ENCODE measurements at regions not wholly inside any gene's neighbourhood (a gene's known extent, or its start where the extent isn't known, plus 50 kb on each side); places are given as distances from the start of the nearest gene placed in this dataset.

- Histone ChIP-seq H3K4me3 (ENCODE audit: extremely low read depth, insufficient read depth, low read length, poor library complexity, severe bottlenecking) (no peak overlapping the region), H3K9me3 (ENCODE audit: control insufficient read depth, low read length) (no peaks in the 10 kb centered on the region), H3K36me3 (ENCODE audit: control insufficient read depth, insufficient read depth, low read length) (no peaks in the 10 kb centered on the region), H3K27ac (ENCODE audit: low read depth, low read length, severe bottlenecking) (no peak overlapping the region), H3K4me1 (ENCODE audit: control insufficient read depth, insufficient read depth, low read length, poor library complexity, severe bottlenecking) (no peaks in the 10 kb centered on the region)
- 85 to 92% methylated on average over 3 to 5 of the region's 5 CpGs for WGBS, 2 experiments (ENCODE audit: insufficient coverage in 2 of 2)
These were observed 108.3 kb upstream of the SLC34A2 start for GRCh38 chr4:25547343-25547742.

- Histone ChIP-seq H3K36me3 (ENCODE audit: control insufficient read depth, insufficient read depth, low read length) (no peaks in the 10 kb centered on the region), H3K4me1 (ENCODE audit: control insufficient read depth, insufficient read depth, low read length, poor library complexity, severe bottlenecking) (no peaks in the 10 kb centered on the region)
These were observed 106.2 kb upstream of the SLC34A2 start for GRCh38 chr4:25549413-25549812.

GRCh38 chr4:25550376-25551030, 105.1 kb upstream of the SLC34A2 start:
- no peak overlapping the region for H3K4me3 ChIP-seq (ENCODE audit: extremely low read depth, insufficient read depth, low read length, poor library complexity, severe bottlenecking)
- no CpG with 5 or more reads among the region's 5 CpGs for WGBS, 2 experiments (ENCODE audit: insufficient coverage in 2 of 2)
- H3K4me1 ChIP-seq (ENCODE audit: control insufficient read depth, insufficient read depth, low read length, poor library complexity, severe bottlenecking): no peaks in the 10 kb centered on the region
- no peak overlapping the region for H3K27ac ChIP-seq (ENCODE audit: low read depth, low read length, severe bottlenecking)
- H3K36me3 ChIP-seq (ENCODE audit: control insufficient read depth, insufficient read depth, low read length): no peaks in the 10 kb centered on the region
- H3K9me3 ChIP-seq (ENCODE audit: control insufficient read depth, low read length): no peaks in the 10 kb centered on the region

More at GRCh38 chr4:25549413-25549812, 106.2 kb upstream of the SLC34A2 start:
- H3K27ac ChIP-seq (ENCODE audit: low read depth, low read length, severe bottlenecking): no peak overlapping the region
- H3K4me3 ChIP-seq (ENCODE audit: extremely low read depth, insufficient read depth, low read length, poor library complexity, severe bottlenecking): no peak overlapping the region
- no peaks in the 10 kb centered on the region for H3K9me3 ChIP-seq (ENCODE audit: control insufficient read depth, low read length)

- no peak overlapping the region for H3K4me3 ChIP-seq (ENCODE audit: extremely low read depth, insufficient read depth, low read length, poor library complexity, severe bottlenecking)
- 100% methylated on average over 1 of the region's 4 CpGs; no CpG with 5 or more reads in 1 of the 2 experiments for WGBS, 2 experiments (ENCODE audit: insufficient coverage in 2 of 2)
- no peaks in the 10 kb centered on the region for H3K4me1 ChIP-seq (ENCODE audit: control insufficient read depth, insufficient read depth, low read length, poor library complexity, severe bottlenecking)
- no peaks in the 10 kb centered on the region for H3K9me3 ChIP-seq (ENCODE audit: control insufficient read depth, low read length)
- no peak overlapping the region for H3K27ac ChIP-seq (ENCODE audit: low read depth, low read length, severe bottlenecking)
- H3K36me3 ChIP-seq (ENCODE audit: control insufficient read depth, insufficient read depth, low read length): no peaks in the 10 kb centered on the region
These were observed 104.0 kb upstream of the SLC34A2 start for GRCh38 chr4:25551605-25552004.

- Histone ChIP-seq H3K27ac (ENCODE audit: low read depth, low read length, severe bottlenecking) (no peak overlapping the region), H3K4me1 (ENCODE audit: control insufficient read depth, insufficient read depth, low read length, poor library complexity, severe bottlenecking) (no peaks in the 10 kb centered on the region), H3K9me3 (ENCODE audit: control insufficient read depth, low read length) (no peaks in the 10 kb centered on the region), H3K36me3 (ENCODE audit: control insufficient read depth, insufficient read depth, low read length) (no peaks in the 10 kb centered on the region), H3K4me3 (ENCODE audit: extremely low read depth, insufficient read depth, low read length, poor library complexity, severe bottlenecking) (no peak overlapping the region)
- WGBS, 2 experiments (ENCODE audit: insufficient coverage in 2 of 2): 75 to 88% methylated on average over 3 to 6 of the region's 8 CpGs
These were observed 102.9 kb upstream of the SLC34A2 start for GRCh38 chr4:25552580-25553271.

GRCh38 chr4:25559508-25559907, 96.1 kb upstream of the SLC34A2 start:
- Histone ChIP-seq H3K36me3 (ENCODE audit: control insufficient read depth, insufficient read depth, low read length) (no peaks in the 10 kb centered on the region), H3K9me3 (ENCODE audit: control insufficient read depth, low read length) (no peaks in the 10 kb centered on the region), H3K27ac (ENCODE audit: low read depth, low read length, severe bottlenecking) (no peak overlapping the region), H3K4me1 (ENCODE audit: control insufficient read depth, insufficient read depth, low read length, poor library complexity, severe bottlenecking) (no peaks in the 10 kb centered on the region), H3K4me3 (ENCODE audit: extremely low read depth, insufficient read depth, low read length, poor library complexity, severe bottlenecking) (no peak overlapping the region)
- 90 to 94% methylated on average over 4 of the region's 4 CpGs for WGBS, 2 experiments (ENCODE audit: insufficient coverage in 2 of 2)

- Histone ChIP-seq H3K9me3 (ENCODE audit: control insufficient read depth, low read length) (no peaks in the 10 kb centered on the region), H3K27ac (ENCODE audit: low read depth, low read length, severe bottlenecking) (no peak overlapping the region), H3K36me3 (ENCODE audit: control insufficient read depth, insufficient read depth, low read length) (no peaks in the 10 kb centered on the region), H3K4me1 (ENCODE audit: control insufficient read depth, insufficient read depth, low read length, poor library complexity, severe bottlenecking) (no peaks in the 10 kb centered on the region), H3K4me3 (ENCODE audit: extremely low read depth, insufficient read depth, low read length, poor library complexity, severe bottlenecking) (no peak overlapping the region)
- WGBS, 2 experiments (ENCODE audit: insufficient coverage in 2 of 2): 69 to 78% methylated on average over 4 to 6 of the region's 8 CpGs
These were observed 95.0 kb upstream of the SLC34A2 start for GRCh38 chr4:25560605-25561004.

- no peaks in the 10 kb centered on the region for H3K36me3 ChIP-seq (ENCODE audit: control insufficient read depth, insufficient read depth, low read length)
- H3K27ac ChIP-seq (ENCODE audit: low read depth, low read length, severe bottlenecking): no peak overlapping the region
- H3K9me3 ChIP-seq (ENCODE audit: control insufficient read depth, low read length): no peaks in the 10 kb centered on the region
- no peak overlapping the region for H3K4me3 ChIP-seq (ENCODE audit: extremely low read depth, insufficient read depth, low read length, poor library complexity, severe bottlenecking)
- H3K4me1 ChIP-seq (ENCODE audit: control insufficient read depth, insufficient read depth, low read length, poor library complexity, severe bottlenecking): no peaks in the 10 kb centered on the region
- WGBS, 2 experiments (ENCODE audit: insufficient coverage in 2 of 2): 86 to 91% methylated on average over 5 to 7 of the region's 8 CpGs
These were observed 92.5 kb upstream of the SLC34A2 start for GRCh38 chr4:25563071-25563564.

- H3K4me1 ChIP-seq (ENCODE audit: control insufficient read depth, insufficient read depth, low read length, poor library complexity, severe bottlenecking): no peaks in the 10 kb centered on the region
- no peaks in the 10 kb centered on the region for H3K9me3 ChIP-seq (ENCODE audit: control insufficient read depth, low read length)
- WGBS, 2 experiments (ENCODE audit: insufficient coverage in 2 of 2): 86 to 88% methylated on average over 11 to 12 of the region's 12 CpGs
- H3K4me3 ChIP-seq (ENCODE audit: extremely low read depth, insufficient read depth, low read length, poor library complexity, severe bottlenecking): no peak overlapping the region
- H3K27ac ChIP-seq (ENCODE audit: low read depth, low read length, severe bottlenecking): no peak overlapping the region
- no peaks in the 10 kb centered on the region for H3K36me3 ChIP-seq (ENCODE audit: control insufficient read depth, insufficient read depth, low read length)
These were observed 90.8 kb upstream of the SLC34A2 start for GRCh38 chr4:25564836-25565235.

- Histone ChIP-seq H3K4me1 (ENCODE audit: control insufficient read depth, insufficient read depth, low read length, poor library complexity, severe bottlenecking) (no peaks in the 10 kb centered on the region), H3K4me3 (ENCODE audit: extremely low read depth, insufficient read depth, low read length, poor library complexity, severe bottlenecking) (no peak overlapping the region), H3K36me3 (ENCODE audit: control insufficient read depth, insufficient read depth, low read length) (no peaks in the 10 kb centered on the region), H3K27ac (ENCODE audit: low read depth, low read length, severe bottlenecking) (no peak overlapping the region), H3K9me3 (ENCODE audit: control insufficient read depth, low read length) (no peaks in the 10 kb centered on the region)
- 50 to 100% methylated on average over 1 of the region's 2 CpGs for WGBS, 2 experiments (ENCODE audit: insufficient coverage in 2 of 2)
These were observed 88.4 kb upstream of the SLC34A2 start for GRCh38 chr4:25567253-25567652.

- 89 to 100% methylated on average over 4 to 5 of the region's 6 CpGs for WGBS, 2 experiments (ENCODE audit: insufficient coverage in 2 of 2)
- H3K36me3 ChIP-seq (ENCODE audit: control insufficient read depth, insufficient read depth, low read length): no peaks in the 10 kb centered on the region
These were observed 85.9 kb upstream of the SLC34A2 start for GRCh38 chr4:25569716-25570115.

More at GRCh38 chr4:25569716-25570115, 85.9 kb upstream of the SLC34A2 start:
- no peak overlapping the region for H3K27ac ChIP-seq (ENCODE audit: low read depth, low read length, severe bottlenecking)
- no peak overlapping the region for H3K4me3 ChIP-seq (ENCODE audit: extremely low read depth, insufficient read depth, low read length, poor library complexity, severe bottlenecking)
- no peaks in the 10 kb centered on the region for H3K4me1 ChIP-seq (ENCODE audit: control insufficient read depth, insufficient read depth, low read length, poor library complexity, severe bottlenecking)
- no peaks in the 10 kb centered on the region for H3K9me3 ChIP-seq (ENCODE audit: control insufficient read depth, low read length)

Measured in mesodermal cell (in vitro differentiated cells).